GM06990 (cell line): ENCODE measurements at regions not wholly inside any gene's neighbourhood (a gene's known extent, or its start where the extent isn't known, plus 50 kb on each side); places are given as distances from the start of the nearest gene placed in this dataset.

Experiments used
- DNase-seq: peaks from one replicate; pipeline ENCODE4 v3.0.0-alpha.2; 2011; ENCODE audit not compliant: insufficient read length; ENCODE audit errors: extremely low read depth
- H3K27me3 ChIP-seq: replicated peaks from 2 replicates; pipeline ENCODE4 v1.6.0; 2011; ENCODE audit warnings: low read length; ENCODE audit not compliant: control insufficient read depth, insufficient read depth
- H3K36me3 ChIP-seq: 2 replicates; pipeline ENCODE4 v1.5.1; 2011; ENCODE audit warnings: low read length; ENCODE audit not compliant: control insufficient read depth, insufficient read depth
- H3K4me3 ChIP-seq: replicated peaks from 2 replicates; pipeline ENCODE4 v1.5.1; 2011; ENCODE audit warnings: low read depth, mild to moderate bottlenecking, control low read depth, low read length
- CTCF ChIP-seq: IDR thresholded peaks from 2 replicates; pipeline ENCODE4 v1.5.1; 2011; ENCODE audit warnings: low read length, control low read depth, mild to moderate bottlenecking, inconsistent platforms; ENCODE audit not compliant: insufficient read depth, poor library complexity, severe bottlenecking

GRCh38 chr12:124185971-124186686, 108.8 kb upstream of the RFLNA start:
- no peak for TF ChIP-seq CTCF
- no peak for DNase-seq
- Histone ChIP-seq H3K36me3 (no peaks in the 10 kb centered on the region), H3K27me3 (no peaks in the 10 kb centered on the region; the same call in 1 of the 2 replicates), H3K4me3 (no peak overlapping the region)

GRCh38 chr12:124188084-124188483, 106.8 kb upstream of the RFLNA start:
- Histone ChIP-seq H3K36me3 (no peaks in the 10 kb centered on the region), H3K4me3 (no peak overlapping the region), H3K27me3 (no peaks in the 10 kb centered on the region; the same call in 1 of the 2 replicates)
- DNase-seq, result no peak
- no peak for TF ChIP-seq CTCF

GRCh38 chr12:124188561-124189405, 106.1 kb upstream of the RFLNA start:
- DNase-seq, result no peak
- no peaks in the 10 kb centered on the region for H3K36me3 ChIP-seq
- no peaks in the 10 kb centered on the region; the same call in 1 of the 2 replicates for H3K27me3 ChIP-seq
- no peak overlapping the region for H3K4me3 ChIP-seq
- no peak for TF ChIP-seq CTCF

- Histone ChIP-seq H3K27me3 (no peaks in the 10 kb centered on the region; the same call in 1 of the 2 replicates), H3K36me3 (no peaks in the 10 kb centered on the region), H3K4me3 (no peak overlapping the region)
- DNase-seq, result no peak
- no peak for TF ChIP-seq CTCF
Observed at GRCh38 chr12:124190312-124191023, 104.4 kb upstream of the RFLNA start.

GRCh38 chr12:124191024-124191359, 103.9 kb upstream of the RFLNA start:
- Histone ChIP-seq H3K27me3 (no peaks in the 10 kb centered on the region; the same call in 1 of the 2 replicates), H3K4me3 (no peak overlapping the region), H3K36me3 (no peaks in the 10 kb centered on the region)
- no peak for TF ChIP-seq CTCF
- DNase-seq, result no peak
